HG03280 (cell line): ENCODE measurements at regions not wholly inside any gene's neighbourhood (a gene's known extent, or its start where the extent isn't known, plus 50 kb on each side); places are given as distances from the start of the nearest gene placed in this dataset.
"Not testable (repeated sequence)": the region's sequence is repeated elsewhere in the genome, so short reads cannot be mapped to it uniquely, and the experiment has no call there.

Source experiments
- ATAC-seq: cut with Tn5 transposase; IDR thresholded peaks from one replicate; pipeline ENCODE4 v1.9.1; 2021; ENCODE audit warnings: mild to moderate bottlenecking, moderate library complexity; ENCODE audit not compliant: unreplicated experiment

DNA sequence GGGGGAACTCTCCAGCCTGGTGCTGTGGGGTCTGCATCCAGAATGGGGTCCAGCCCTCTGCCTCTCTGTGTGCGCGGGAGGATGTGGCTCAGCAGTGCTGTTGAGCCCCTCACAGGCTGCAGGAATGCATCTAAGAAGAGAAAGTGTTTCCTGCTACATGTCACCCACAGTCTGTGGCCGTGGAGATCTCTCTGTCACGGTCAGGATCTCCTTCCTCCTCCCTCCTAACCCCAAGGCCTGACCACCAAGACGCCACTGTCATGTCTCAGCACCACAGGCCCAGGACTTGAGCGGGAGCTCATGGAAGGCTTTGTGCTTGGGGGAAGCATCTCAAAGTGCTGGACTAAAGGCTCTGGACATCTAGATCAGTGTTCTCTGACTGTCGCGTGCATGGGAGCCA, 90.1 kb downstream of the SREK1 start:
- ATAC-seq, result no peak

GRCh38 chr5:66238435-66238834, 94.3 kb downstream of the SREK1 start:
- ATAC-seq, result no peak

DNA sequence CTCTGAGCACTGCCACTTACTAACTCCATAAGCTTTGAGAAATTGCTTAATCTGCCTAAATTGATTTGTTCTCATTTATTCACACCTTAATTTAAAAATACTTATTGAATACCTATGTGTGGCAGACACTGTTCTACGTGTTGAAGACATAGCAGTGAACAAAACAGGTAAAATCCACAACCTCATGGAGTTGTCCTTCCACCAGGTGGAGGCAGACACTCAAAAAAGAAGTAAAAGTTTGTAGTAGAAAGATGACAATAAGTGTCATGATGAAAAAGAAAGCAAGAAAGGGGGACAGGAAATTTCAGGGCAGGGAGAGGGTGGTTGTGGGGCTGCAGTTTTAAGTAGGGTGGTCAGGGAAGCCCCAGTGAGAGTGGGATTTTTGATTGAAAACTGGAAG, 94.9 kb downstream of the SREK1 start:
- ATAC-seq, result no peak

- ATAC-seq, result no peak
These were observed 97.2 kb downstream of the SREK1 start for GRCh38 chr5:66241136-66241825.

- no peak for ATAC-seq
These were observed 98.1 kb downstream of the SREK1 start for GRCh38 chr5:66242050-66242715.

GRCh38 chr5:66246608-66247007, 102.5 kb downstream of the SREK1 start:
- no peak for ATAC-seq

DNA sequence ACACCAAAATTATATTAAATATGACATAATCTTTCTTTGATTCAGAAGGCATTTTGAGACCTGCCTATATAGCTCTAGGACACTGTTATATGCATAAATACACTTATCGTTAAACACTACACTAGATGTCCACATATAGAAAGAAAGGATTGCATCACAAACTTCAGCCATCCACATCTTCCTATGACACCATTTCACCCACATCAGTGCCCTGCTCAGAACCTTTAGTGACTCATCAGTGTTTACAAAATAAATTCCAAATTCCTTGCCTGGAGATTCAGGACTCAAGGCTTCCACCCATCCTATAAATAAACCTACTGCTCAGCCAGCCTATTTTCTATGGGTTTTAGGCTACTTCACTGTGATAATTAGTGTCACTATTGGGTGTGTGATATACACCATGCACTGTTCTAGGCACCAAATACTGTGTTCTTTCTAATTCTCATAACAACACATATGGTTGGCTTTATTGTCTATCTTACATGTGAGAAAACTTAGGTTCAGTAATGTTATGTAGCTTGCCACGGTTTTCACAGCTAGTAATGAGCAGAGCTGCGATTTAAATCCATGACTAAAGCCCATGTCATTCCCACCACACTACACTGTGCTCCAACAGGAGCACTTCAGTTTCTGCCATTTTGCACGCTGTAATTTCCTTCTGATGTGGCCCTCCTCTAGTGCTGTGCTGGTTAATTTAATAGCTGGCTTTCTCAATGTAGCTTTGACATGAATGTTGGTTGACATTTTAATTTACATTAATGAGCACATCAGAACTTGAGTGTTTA, 103.3 kb downstream of the SREK1 start:
- ATAC-seq, result no peak

DNA sequence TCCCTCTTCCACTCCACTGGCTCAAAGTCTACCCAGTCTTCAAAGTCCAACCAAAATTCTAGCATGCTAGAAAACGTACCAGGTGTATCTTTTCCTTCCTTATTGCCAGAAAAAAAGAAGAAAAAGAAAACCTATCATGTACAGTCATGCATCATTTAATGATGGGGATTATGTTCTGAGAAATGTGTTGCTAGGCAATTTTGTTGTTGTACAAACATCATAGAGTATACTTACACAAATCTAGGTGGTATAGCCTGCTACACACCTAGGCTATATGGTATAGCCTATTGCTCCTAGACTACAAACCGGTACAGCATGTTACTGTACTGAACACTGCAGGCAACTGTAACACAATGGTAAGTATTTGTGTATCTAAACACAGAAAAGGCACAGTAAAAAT, 104.8 kb downstream of the SREK1 start:
- no peak for ATAC-seq

DNA sequence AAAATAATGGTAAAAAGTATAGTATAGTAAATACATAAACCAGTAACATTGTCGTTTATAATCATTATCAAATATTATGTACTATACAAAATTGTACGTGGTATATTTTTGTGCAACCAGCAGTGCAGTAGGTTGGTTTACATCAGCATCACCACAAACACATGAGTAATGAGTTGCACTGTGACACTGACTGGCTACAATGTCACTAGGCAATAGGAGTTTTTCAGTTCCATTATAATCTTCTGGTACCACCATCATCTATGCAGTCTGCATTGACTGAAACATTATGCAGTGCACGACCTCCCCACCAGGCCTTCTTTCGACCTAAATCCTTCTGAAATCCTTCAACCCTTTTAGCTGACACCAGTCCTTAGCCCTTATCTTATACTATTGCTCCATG, 105.8 kb downstream of the SREK1 start:
- ATAC-seq, result no peak

DNA sequence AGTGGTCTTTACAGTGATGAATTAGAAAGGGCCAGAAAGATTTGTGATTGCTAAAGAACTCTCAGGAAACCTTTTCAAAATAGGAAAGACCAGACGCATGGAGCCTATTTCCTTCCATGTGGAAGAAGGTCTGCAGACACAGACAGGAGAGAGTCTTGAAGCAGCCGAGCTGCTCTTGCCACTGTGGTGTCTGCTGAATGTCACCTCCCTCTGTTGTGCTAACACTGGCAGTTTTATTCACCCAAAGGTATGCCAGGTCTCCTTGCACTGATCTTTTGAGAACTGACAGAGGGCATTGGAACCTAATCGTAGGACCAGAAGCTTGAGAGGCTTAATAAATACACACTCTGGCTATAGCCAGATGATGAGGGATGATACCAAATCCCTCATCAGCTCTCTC, 108.7 kb downstream of the SREK1 start:
- no peak for ATAC-seq

- ATAC-seq, result no peak
These were observed 111.6 kb downstream of the SREK1 start for GRCh38 chr5:66255714-66256113.

DNA sequence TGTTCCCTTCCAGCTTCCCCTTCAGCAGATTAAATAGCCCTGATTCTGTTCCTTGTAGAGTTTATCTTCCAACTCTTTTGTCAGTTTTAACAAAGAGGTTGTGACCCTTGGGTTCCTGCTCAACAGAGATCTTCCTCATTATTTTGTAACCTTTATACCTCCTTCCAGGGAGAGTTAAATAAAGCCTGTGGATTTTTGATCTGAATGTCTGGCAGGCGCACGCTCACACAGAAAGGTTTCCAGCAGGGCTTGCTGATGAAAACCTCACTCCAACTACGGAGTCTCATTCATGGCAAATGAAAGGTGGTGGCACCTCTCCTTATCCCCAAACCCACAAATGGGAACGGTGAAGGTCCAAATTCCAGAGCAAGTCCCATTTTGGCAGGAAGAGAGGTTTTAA, 129.0 kb downstream of the SREK1 start:
- no peak for ATAC-seq

DNA sequence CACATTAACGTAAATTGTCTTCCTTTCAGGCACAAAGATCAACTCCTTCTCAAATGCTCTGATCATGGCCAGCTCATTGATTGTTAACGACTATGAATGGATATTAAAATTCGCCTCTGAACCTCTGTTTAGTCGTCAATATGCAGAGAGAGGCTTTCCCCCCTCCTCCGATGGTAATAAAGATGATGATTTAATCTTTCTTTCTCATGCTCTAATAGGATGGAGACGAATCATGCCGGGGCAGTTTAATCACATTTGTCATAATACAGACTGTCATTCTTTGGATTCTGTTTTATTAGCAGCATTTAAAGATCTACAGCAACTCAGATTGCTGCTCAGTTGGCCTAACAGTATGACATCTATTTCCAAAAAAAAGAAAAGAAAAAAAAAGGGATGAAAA, 132.9 kb downstream of the SREK1 start:
- ATAC-seq, result no peak

DNA sequence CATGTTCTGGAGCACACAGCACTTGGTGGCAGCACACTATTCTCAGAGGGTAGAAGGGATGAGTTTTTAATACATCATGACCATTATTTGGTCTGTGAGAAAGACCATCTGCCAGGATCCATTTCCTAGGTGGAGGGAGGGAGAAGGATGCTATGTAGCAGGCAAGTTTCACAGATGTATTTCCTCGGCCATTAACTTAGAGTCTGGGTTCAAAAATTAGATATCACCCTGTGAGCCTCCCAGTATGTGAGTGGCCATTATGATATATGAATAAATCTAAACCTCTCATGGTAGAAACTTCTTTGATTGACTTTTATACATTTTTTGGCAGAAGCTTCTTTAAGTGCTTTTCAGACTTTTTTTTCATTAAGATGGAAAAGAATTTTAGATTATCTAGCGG, 133.9 kb downstream of the SREK1 start:
- ATAC-seq, result no peak

GRCh38 chr5:66281294-66281693, 137.2 kb downstream of the SREK1 start:
- ATAC-seq, result no peak

DNA sequence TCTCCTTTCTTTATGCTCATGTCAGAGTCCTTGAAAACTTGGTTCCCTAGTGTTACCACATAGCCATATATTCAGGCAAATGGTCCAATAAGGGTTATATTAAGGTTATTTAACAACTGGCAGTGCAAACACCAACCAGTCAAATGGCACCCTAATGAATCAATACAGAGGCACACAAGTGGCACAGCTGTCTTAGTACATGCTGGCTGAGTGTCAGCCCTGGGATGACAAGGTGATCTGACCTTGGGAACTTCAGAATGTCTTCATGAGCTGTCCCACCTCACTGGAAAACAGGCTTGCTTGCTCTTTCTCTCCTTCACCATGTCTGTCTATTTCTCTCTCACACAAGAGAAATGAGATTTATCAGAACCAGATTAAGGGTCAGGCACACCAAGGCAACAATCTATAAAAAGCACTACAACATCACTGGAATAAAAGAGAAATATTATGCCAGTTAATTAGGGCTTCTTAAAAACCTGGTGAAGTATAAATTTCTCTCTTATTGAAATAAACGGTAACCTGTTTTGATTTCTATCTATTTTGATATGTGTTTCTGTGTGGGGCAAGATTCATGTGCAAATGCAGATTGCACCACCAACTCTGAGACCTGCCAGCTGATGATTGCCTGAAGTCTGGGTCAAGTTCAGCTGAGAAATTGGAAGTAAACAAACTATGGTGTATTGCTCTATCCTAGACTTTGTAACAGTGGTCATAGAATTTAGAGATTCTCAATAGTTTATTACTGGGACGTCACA, 140.7 kb downstream of the SREK1 start:
- no peak for ATAC-seq

DNA sequence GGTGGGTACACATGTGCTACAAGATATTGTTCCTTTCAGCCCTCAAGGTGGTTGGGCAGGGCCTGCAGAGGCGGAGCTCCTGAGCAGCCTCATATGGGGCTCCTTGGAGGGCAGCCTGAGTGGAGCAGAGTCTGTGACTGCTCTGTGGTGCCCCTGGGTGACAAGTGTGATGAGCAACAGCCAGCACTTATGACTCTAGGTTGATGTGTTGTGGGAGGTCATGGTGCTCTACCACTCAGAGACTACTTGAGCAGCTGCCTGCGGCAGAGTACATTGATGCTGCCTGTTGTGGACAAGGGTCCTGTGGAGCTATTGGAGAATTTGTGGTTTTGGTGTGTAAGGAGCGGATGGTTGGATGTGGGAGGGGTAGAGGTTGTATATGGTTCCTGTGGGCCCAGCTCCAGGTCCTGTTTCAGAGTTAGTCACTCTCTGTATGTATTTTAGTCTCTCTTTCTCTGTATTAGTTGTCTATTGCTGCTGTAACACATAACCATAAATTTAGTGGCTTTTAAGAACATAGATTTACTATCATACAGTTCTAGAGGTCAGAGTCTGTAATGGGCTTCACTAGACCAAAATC, 141.3 kb downstream of the SREK1 start:
- no peak for ATAC-seq

- ATAC-seq, result no peak
These were observed 147.7 kb downstream of the SREK1 start for GRCh38 chr5:66291771-66292170.

DNA sequence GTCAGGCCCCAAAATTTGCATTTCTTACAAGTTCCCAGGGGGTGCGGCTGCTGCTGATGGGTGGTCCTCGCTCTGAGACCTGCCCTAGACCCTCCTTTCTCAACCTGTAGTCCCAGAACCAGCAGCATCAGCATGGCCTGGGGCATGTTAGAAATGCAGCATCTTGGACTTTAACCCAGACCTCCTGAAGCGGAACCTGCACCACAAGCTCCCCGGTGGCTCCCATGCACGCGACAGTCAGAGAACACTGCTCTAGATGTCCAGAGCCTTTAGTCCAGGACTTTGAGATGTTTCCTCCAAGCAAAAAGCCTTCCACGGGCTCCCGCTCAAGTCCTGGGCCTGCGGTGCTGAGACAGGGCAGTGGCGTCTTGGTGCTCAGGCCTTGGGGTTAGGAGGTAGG, 149.8 kb downstream of the SREK1 start:
- ATAC-seq, result not testable (repeated sequence)

DNA sequence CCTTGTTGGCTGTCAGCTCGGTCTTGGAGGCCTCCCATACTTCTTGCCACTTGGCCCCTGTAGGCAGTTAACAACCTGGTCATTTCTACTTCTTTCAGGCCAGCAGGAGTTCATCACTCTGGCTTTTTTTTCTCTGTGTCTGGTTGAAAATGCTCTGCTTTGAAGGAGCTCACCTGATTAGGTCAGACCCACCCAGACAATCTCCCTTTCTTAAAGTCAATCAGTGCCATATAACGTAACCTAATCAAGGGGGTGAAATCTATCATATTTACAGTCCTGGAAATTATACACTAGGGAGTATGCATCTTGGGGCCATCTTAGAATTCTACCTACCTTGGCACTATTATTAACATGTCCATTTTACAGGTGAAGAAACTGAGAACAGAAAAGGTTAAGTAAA, 155.4 kb downstream of the SREK1 start:
- ATAC-seq, result no peak

GRCh38 chr5:66302344-66302743, 158.2 kb downstream of the SREK1 start:
- ATAC-seq, result no peak
